ENCODE measurements at regions not wholly inside any gene's neighbourhood (a gene's known extent, or its start where the extent isn't known, plus 50 kb on each side); places are given as distances from the start of the nearest gene placed in this dataset.
"Not testable (repeated sequence)": the region's sequence is repeated elsewhere in the genome, so short reads cannot be mapped to it uniquely, and the experiment has no call there.

DNA sequence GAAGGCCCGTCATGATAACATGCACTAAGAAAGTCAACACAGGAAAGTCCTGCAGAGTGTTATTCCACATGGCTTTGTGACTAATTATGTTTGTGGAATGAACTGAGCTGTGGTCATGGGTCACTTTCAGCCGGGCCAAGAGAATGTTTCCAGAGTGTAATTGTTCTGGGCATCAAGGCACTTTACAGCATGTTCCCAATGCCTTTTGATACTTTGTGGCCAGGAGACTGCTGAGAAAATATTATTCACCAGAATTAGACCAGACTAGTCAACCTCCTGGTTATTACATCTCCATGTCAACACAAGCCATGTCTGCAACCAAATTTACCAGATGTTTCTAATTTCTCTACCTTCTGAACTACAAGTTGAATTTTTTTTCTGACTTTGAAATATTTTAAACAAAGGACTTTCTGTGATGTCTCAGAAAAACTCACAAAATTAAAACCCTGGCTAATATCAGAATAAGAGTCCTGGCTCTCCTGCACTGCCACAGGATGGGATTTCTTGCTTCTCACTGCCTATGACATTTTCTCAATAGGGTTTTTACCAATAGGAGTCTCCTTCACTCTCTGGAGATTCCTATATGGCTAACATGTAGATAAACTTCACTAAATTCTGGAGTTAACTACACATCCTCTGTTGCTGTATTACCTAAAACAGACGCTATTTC is 90.6 kb upstream of the WDR75 start:
- DNase-seq (ENCODE audit: low spot score) = no peak
- TF ChIP-seq TAF1 (conservative IDR thresholded peaks at IDR 0.05) = no peak
- peak; percentile 66 for TF ChIP-seq NR2F2 (IDR thresholded peaks at IDR 0.05)
- peak; percentile 32 for TF ChIP-seq SP1 (IDR thresholded peaks at IDR 0.05)

GRCh38 chr2:189351933-189352332 is 89.3 kb upstream of the WDR75 start:
- not testable (repeated sequence) for H3K27ac ChIP-seq (ENCODE audit: low read depth in 1 of 2, low read length in 2 of 2); H3K36me3 ChIP-seq (ENCODE audit: control insufficient read depth in 4 of 4, insufficient read depth in 3 of 4, low read depth in 1 of 4, low read length in 3 of 4)

More for the DNA sequence above, 90.6 kb upstream of the WDR75 start:
- no peak overlapping the region for H3K9ac ChIP-seq (ENCODE audit: low read depth in 1 of 2, low read length in 2 of 2)
- H3K36me3 ChIP-seq (ENCODE audit: control insufficient read depth in 4 of 4, insufficient read depth in 3 of 4, low read depth in 1 of 4, low read length in 3 of 4) = no peaks in the 10 kb centered on the region
- H3K27me3 ChIP-seq (ENCODE audit: control insufficient read depth in 4 of 4, insufficient read depth in 4 of 4, low read length in 3 of 4) = no peaks in the 10 kb centered on the region
- no peaks in the 10 kb centered on the region for H3K9me3 ChIP-seq (ENCODE audit: control insufficient read depth in 4 of 4, low read length in 3 of 4)
- no peak overlapping the region for H3K4me3 ChIP-seq (ENCODE audit: low read depth in 1 of 3, low read length in 3 of 3)
- H3K27ac ChIP-seq (ENCODE audit: low read depth in 1 of 2, low read length in 2 of 2) = no peak overlapping the region
- WGBS = 49% methylated on average over 3 of the region's 3 CpGs
- no peaks in the 10 kb centered on the region for H3K4me1 ChIP-seq (ENCODE audit: control insufficient read depth in 4 of 4, insufficient read depth in 4 of 4, low read length in 3 of 4)

GRCh38 chr2:189357375-189357774 is 83.9 kb upstream of the WDR75 start:
- H3K9ac ChIP-seq (ENCODE audit: low read depth in 1 of 2, low read length in 2 of 2); H3K36me3 ChIP-seq (ENCODE audit: control insufficient read depth in 4 of 4, insufficient read depth in 3 of 4, low read depth in 1 of 4, low read length in 3 of 4); H3K4me3 ChIP-seq (ENCODE audit: low read depth in 1 of 3, low read length in 3 of 3); H3K27ac ChIP-seq (ENCODE audit: low read depth in 1 of 2, low read length in 2 of 2); H3K27me3 ChIP-seq (ENCODE audit: control insufficient read depth in 4 of 4, insufficient read depth in 4 of 4, low read length in 3 of 4); H3K4me1 ChIP-seq (ENCODE audit: control insufficient read depth in 4 of 4, insufficient read depth in 4 of 4, low read length in 3 of 4); DNase-seq (ENCODE audit: low spot score); H3K9me3 ChIP-seq (ENCODE audit: control insufficient read depth in 4 of 4, low read length in 3 of 4): not testable (repeated sequence)
- 87% methylated on average over 4 of the region's 4 CpGs for WGBS

More at GRCh38 chr2:189351933-189352332, 89.3 kb upstream of the WDR75 start:
- not testable (repeated sequence) for H3K4me3 ChIP-seq (ENCODE audit: low read depth in 1 of 3, low read length in 3 of 3); DNase-seq (ENCODE audit: low spot score); H3K27me3 ChIP-seq (ENCODE audit: control insufficient read depth in 4 of 4, insufficient read depth in 4 of 4, low read length in 3 of 4); H3K9me3 ChIP-seq (ENCODE audit: control insufficient read depth in 4 of 4, low read length in 3 of 4); H3K9ac ChIP-seq (ENCODE audit: low read depth in 1 of 2, low read length in 2 of 2); H3K4me1 ChIP-seq (ENCODE audit: control insufficient read depth in 4 of 4, insufficient read depth in 4 of 4, low read length in 3 of 4)
- WGBS = 96% methylated on average over 1 of the region's 1 CpG

DNA sequence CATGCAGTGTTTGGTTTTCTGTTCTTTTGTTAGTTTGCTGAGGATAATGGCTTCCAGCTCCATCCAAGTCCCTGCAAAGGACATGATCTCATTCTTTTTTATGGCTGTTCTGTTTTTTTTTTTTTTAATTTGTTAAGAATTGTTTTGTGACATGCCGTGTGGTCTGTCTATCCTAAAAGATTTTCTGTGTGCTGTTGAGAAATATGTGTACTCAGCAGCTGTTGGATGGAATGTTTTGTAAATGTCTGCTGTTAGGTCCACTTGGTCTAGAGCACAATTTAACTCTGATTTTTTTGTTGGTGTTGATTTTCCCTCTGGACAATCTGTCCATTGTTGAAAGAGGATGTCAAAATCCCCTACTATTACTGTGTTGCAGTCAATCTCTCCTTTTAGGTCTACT is 80.4 kb upstream of the WDR75 start:
- WGBS = 80% methylated on average over 1 of the region's 1 CpG
- no peak overlapping the region for H3K27ac ChIP-seq (ENCODE audit: low read depth in 1 of 2, low read length in 2 of 2)
- DNase-seq (ENCODE audit: low spot score) = no peak
- H3K4me1 ChIP-seq (ENCODE audit: control insufficient read depth in 4 of 4, insufficient read depth in 4 of 4, low read length in 3 of 4) = no peaks in the 10 kb centered on the region
- no peaks in the 10 kb centered on the region for H3K27me3 ChIP-seq (ENCODE audit: control insufficient read depth in 4 of 4, insufficient read depth in 4 of 4, low read length in 3 of 4)
- no peak overlapping the region for H3K9ac ChIP-seq (ENCODE audit: low read depth in 1 of 2, low read length in 2 of 2)
- H3K36me3 ChIP-seq (ENCODE audit: control insufficient read depth in 4 of 4, insufficient read depth in 3 of 4, low read depth in 1 of 4, low read length in 3 of 4) = no peaks in the 10 kb centered on the region
- no peak overlapping the region for H3K4me3 ChIP-seq (ENCODE audit: low read depth in 1 of 3, low read length in 3 of 3)
- H3K9me3 ChIP-seq (ENCODE audit: control insufficient read depth in 4 of 4, low read length in 3 of 4) = no peaks in the 10 kb centered on the region
- TF ChIP-seq ZBTB33 (IDR thresholded peaks at IDR 0.05) (no peak), ATF3 (IDR thresholded peaks at IDR 0.05) (no peak), HNF4A (conservative IDR thresholded peaks at IDR 0.05) (no peak), YY1 (IDR thresholded peaks at IDR 0.05) (no peak), RAD21 (IDR thresholded peaks at IDR 0.05) (no peak), EGR1 (IDR thresholded peaks at IDR 0.05; ENCODE audit: low read depth in 2 of 2) (no peak), CTCF (IDR thresholded peaks at IDR 0.05; ENCODE audit: low read depth, low read length, missing input control) (no peak), FOXA2 (IDR thresholded peaks at IDR 0.05) (no peak), SP1 (IDR thresholded peaks at IDR 0.05) (no peak), FOXA1 (IDR thresholded peaks at IDR 0.05) (no peak), HNF4G (IDR thresholded peaks at IDR 0.05) (no peak), MAX (IDR thresholded peaks at IDR 0.05) (no peak), REST (IDR thresholded peaks at IDR 0.05) (no peak), RXRA (IDR thresholded peaks at IDR 0.05) (no peak), GABPA (IDR thresholded peaks at IDR 0.05 in 1 of 2, conservative IDR thresholded peaks at IDR 0.05 in 1 of 2) (no peak), NR2F2 (IDR thresholded peaks at IDR 0.05) (no peak)

Data from liver (tissue), 8 donors.